Stimulated activated CD8-positive, alpha-beta memory T cell treated with anti-CD3 and anti-CD28 coated beads, Interleukin-12 subunit alpha, Interleukin-12 subunit beta, amount 100 ng/mL, for 1 hour (primary cell): ENCODE measurements at regions not wholly inside any gene's neighbourhood (a gene's known extent, or its start where the extent isn't known, plus 50 kb on each side); places are given as distances from the start of the nearest gene placed in this dataset.

Experiments used
- DNase-seq: peaks from one replicate; pipeline ENCODE4 v3.0.0-alpha.2; 2020; ENCODE audit warnings: low read depth

DNA sequence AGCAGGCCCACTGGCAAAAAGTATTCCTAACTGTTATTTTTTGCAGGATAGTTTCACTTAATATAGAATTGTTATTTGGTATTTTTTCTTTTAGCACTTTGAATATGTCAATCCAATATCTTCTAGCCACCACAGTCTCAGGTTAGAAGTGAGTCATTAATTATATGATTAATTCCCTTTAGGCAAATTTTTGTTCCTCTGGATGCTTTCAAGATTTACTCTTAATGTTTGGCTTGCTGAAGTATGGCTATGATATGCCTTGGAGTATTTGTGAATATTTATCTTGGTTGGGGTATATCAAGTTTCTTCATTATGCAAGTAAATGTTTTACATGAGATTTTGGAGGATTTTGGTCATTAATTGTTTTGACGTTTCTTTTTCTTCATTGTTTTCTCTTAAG is 152.1 kb upstream of the ALCAM start:
- no peak for DNase-seq

DNA sequence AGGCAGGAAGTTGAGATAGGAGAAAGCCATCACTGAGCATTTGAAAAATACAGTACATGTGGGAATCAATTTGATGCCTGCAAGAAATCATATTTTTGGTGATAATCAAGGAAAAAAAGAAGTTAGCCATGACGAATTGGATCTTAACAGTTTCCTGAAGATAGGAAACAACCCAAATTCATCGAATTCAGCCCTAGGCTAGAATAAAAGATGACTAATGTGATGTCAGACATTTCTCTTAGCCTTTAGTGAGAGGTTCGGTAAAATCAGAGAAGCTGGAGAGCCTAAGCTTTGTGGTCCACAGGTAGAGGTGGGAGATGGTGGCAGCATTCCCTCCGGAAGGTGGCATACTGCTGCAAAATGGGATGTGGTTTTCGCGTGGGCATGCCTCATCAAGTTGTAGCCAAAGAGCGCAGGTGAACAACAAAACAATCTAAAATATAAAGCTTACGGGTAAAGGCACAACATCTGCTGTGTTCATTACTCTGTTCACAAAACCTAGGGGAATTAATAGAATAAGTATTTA is 144.1 kb upstream of the ALCAM start:
- DNase-seq, result no peak

DNA sequence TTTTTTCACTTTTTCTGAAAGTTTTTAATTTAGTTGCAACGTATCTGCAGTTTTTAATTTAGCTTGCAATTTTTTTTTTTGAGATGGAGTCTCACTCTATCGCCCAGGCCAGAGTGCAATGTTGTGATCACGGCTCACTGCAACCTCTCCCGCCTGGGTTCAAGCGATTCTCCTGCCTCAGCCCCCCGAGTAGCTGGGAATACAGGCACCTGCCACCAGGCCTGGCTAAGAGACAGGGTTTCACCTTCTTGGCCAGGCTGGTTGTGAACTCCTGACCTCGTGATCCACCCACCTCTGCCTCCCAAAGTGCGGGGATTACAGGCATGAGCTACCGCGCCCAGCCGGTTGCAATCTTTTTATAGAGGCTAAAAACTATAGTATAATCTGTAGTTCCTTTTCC is 142.9 kb upstream of the ALCAM start:
- DNase-seq, result no peak

DNA sequence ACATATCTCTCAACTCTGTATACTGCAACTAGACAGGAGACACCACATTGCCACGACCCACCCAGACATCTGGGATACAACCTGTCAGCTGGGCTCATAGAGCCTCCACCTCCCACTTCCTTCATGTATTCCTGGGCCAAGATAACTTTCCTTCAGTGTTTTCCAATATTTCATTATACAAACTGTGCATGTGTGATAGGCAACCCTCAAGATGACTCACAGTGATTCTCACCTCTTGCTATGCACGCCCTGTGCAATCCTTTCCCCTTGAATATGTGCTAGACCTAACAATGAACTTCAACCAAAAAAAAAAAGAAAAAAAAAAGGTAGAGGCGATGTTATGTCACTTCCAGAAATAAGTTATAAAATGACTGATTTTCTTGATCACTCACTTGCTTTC is 138.0 kb upstream of the ALCAM start:
- DNase-seq, result no peak

DNA sequence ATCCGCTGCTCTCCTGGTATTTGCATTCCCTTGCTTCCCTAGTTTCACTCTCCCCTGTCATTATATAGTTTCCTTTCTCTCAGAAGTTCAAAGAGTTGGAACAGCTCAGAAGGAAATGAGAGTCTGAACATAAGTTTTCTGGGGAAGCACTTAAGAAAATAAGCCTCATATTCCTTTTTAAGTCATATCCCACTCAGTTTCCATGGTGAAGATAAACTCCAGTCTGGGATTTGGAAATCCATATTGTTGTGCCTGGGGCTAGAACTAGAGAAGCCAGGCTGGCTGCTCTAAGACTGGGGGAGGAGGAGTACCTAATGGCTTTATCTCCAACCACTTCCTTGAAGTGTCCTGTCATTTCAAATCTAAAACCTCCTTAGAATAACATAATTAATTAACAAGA is 134.2 kb upstream of the ALCAM start:
- DNase-seq, result no peak

DNA sequence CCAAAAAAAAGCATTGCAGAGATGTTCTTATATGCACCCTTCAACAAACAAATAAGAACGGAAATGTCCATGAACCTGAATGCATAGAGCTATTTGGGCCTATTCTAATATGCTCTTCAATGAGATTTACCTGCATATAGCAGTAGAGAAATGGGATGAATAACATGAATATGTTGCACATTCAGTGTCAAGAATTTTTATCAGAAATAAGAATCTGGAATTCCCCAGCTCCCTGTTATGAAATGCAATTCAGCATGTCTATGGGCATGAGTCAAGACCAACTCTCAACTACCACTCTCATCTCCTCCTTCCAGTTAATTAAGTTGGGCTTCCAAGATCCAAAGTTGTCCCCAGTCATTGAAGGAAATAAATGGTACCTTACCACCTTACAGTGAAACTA is 133.7 kb upstream of the ALCAM start:
- no peak for DNase-seq

DNA sequence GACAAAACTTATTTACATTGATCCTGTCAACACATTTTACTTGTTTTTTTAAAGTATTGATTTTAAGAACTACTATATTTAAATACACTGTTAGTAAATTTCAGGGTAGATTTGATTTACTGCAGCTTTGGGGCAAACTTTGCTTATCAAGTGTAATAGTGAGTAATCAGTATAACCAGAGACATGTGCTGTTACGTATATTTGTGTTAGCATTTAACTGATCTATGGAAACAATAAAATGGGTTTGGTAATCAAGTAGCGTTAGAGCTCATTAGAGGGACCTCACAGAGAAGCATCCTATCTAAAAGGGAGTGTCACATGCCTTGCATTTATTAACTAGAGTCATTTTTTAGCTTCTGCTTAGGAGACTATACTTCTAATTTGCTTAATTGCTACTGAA is 131.5 kb upstream of the ALCAM start:
- no peak for DNase-seq

DNA sequence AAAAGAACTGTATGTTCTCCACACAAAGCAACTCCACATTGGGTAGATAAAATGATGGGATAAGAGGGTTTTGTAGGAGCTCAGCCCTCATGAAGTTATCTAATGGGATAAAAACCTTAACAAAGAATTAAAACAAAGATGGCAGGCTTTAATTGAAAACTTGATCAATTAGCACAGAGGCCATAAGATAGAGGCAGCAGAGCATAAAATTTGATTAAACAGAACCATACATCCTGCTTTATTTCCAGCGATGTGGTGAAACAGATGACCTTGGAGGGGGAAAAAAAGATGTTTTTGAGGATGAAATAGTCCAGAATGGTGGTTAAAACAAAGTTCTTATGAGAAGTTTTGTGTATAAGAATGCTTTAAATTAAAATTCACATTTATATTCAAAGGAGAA is 130.9 kb upstream of the ALCAM start:
- DNase-seq, result no peak

DNA sequence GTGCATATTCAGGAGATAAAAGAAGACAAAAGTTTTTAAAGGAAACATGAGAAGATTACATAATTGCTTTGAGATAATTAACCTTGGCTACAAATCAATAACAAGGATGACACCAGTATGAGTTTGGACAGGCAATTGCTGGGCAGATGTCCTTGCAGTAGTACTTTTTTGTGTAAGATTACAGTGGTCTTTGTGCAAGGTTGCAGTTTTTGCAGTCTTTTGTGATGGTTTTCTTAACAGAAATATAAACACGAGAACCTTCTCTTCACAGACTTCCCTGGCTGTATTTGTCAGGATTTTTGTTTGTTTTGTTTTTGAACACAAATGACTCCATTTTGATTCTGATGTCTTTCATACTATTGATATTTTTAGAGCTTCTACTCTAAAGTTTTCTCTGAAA is 128.3 kb upstream of the ALCAM start:
- no peak for DNase-seq

DNA sequence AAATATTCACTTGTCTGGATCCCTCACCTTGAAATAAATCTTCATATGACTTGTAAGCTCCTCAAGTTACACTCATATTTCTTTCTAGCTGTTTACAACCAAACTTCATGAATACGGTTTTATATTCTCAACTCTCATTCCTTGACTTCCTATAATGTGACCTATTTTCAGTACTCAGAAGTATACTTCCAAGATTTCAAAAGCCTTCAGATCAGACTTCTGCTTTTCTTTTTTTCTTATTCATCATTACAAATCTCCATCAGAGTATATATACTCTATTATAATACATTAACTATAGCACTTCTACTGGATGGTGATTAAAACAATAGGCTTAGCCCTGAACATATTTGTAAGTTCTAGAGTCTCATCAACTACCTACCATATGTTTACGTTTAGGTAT is 123.6 kb upstream of the ALCAM start:
- no peak for DNase-seq

DNA sequence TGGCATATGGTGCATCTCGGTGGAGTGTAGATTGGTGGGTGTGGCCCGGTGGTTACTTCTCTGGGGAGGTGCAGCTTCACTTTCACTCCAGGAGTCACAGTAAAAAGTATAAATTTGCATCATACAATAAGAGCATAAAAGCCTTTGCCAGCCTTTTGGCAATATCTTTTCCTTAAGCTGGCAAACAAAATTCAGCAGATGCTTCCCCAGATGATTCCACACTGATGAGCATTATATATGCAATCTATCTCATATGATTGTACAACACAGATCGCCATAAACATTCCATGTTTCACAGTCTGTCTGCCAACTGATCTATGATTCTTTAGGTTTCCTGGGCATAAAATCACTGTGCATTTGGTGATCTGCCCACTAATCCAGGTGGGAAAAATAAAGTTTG is 120.2 kb upstream of the ALCAM start:
- DNase-seq, result no peak

DNA sequence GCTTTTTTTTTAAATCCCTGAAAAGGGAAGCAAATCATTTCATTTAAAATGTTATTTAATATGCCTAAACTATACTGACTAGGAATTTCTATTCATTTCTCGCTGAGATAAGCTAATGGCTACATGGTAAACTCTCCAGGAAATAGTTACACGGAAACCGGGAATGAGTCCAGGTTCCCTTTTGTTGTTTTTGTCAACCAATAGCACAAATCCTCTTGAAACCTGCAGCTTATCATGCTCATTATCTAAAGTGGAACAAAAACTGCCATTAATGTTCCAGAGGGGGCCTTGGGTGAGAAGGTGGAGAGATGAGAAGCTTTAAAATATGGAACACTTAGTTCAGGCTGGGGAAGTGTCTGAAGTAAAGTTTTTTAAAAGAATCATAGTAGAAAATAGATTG is 113.5 kb upstream of the ALCAM start:
- no peak for DNase-seq

DNA sequence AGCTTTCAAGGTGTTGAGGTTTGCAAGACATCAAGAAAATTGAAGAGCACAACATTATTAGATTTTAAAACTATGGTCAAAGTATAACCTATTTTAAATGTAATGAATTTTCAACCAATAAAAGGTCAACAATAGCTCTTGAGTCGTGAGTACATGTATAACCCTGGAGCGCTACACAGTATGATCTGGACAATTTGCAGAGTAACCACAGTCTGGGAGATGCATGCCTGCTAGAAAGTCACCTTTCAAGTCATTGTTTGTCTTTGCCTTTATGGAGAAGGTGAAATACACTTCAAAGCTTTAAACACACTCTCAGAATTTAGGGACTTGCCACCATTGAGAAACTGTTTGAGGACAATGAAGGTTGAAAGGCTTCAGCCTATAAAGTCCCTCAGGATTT is 112.6 kb upstream of the ALCAM start:
- no peak for DNase-seq

DNA sequence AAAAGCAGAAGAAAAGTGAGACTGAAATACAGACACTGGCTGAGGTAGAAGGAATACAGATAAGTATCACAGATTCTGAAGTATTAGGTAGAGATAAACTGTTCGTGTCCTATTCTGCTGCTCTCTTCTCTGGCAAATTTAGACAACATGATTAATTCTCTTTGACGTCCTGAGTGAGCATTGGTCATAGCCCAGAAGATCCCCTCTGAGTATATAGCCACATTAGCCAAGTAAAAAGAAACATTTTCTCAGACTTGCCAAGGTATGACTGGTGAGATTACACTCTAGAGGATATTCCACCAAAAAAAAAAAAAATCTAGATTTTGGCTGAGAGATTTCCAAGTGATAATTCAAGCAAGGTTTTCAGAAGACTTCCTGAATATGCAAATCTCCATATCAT is 111.4 kb upstream of the ALCAM start:
- no peak for DNase-seq

DNA sequence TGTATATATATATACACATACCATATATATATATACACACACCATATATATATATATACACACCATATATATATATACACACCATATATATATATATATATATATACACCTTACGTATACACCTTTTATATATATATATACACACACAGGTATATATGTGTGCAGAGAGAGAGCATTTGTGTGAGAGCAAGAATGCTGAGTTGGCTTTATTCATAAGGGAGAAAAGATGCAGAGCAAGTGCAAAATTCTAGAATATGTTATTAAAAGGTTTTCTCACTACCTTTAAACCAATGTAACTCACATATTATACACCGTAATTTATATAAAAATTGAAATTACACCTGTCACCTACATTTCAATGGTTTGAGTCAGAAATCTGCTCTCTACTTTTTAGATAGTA is 107.2 kb upstream of the ALCAM start:
- DNase-seq, result no peak

DNA sequence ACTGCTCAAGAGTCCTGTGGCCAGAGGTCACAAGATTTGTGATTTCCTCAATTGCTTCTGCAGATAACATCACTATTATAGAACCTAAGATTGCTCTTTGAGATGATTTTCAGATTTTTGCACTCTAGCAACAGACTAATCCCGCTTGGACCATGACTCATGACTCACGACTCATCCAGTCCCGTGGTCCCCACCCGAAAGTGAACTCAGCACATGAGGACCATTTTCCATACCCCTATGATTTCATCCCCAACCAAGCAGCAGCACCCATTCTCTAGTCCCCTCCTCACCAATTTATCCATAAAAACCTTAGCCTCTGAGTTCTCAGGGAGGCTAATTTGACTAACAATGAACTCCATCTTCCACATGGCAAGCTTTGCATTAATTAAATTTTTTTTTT is 106.3 kb upstream of the ALCAM start:
- no peak for DNase-seq

DNA sequence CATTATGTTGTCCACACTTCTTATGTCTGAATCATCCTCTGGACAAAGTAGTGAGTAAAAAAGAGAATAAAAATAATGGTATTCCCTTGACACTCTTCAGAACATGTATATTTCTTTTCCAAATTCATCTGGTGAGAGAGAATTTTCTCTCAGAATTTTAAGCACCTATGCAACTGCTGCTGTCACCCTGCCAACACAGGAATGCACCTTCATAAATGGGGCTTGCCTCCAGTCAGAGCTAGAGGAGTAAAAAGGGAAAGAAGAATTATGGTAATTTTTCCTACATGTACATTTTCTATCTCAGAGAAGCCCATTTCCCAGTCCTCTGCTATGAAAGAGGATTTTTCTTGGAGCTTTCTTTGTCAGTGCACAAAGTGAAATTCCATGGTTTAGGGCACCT is 92.2 kb upstream of the ALCAM start:
- DNase-seq, result no peak

DNA sequence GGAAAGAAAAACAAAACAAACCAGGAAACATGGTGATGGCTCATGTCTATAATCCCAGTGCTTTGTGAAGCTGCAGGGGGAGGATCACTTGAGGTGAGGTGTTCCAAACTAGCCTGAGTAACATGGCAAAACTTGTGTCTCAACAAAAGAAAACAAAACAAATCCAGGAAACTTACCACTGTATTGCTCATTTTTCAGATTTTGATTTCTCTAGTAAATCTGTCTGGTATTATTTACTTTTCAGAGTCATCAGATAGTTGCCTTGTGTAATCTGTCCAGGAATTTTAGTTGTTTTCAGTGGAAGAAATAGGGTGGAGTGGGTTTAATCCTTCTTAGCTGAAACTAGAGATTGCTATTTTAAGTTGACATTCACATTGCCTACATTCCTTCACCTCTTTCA is 91.8 kb upstream of the ALCAM start:
- DNase-seq, result no peak

DNA sequence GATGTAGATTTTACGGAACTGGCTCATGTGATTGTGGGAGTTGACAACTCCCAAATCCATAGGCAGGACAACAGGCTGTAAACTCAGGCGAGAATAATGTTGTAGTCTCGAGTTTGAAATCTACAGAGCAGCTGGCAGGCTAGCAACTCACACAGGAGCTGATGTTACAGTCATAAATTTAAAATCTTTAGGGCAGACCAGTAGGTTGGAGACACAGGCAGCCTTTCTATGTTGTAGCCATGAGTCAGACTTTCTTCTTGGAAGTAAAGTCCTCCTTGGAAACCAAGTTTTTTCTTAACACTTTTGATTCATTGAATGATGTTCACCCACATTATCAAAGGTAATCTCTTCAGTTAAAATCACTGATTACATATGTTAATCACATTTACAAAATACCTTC is 89.1 kb upstream of the ALCAM start:
- no peak for DNase-seq

DNA sequence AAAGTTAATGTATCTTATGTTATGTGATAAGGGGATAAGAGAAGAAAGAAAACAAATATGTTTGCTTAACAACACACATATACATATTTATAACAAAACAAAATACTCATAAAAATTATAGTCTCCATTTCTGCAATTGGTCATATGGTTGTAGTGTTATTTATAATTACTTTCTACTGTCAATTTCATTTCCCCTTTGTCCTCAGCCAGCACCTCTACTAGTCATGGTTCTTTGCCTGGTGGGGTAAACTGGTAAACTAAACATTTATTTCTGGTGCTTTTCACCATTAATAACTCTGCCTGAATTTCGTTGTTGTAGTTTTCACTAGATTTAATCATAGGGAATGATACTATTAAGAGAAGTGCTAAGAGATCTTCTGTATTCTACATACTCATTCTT is 88.0 kb upstream of the ALCAM start:
- no peak for DNase-seq

DNA sequence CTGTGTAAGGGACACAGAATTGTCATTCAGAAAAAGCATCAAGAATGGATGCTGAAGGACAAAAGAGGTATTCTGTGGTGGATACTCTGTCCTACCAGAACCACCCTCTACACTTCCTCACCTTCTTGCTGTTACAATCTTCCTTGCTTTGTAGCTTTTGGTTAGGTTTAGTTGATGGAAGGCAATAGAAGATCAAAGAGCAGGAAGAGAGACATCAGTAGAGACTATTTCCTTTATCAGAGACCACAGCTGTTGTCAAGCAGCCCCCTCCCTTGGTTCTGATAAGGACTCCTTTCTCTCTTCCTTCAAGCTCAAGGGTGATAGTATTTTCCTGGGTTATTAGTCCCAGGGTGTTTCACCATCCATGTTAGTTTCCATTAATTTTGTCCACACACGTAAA is 84.7 kb upstream of the ALCAM start:
- DNase-seq, result no peak

DNA sequence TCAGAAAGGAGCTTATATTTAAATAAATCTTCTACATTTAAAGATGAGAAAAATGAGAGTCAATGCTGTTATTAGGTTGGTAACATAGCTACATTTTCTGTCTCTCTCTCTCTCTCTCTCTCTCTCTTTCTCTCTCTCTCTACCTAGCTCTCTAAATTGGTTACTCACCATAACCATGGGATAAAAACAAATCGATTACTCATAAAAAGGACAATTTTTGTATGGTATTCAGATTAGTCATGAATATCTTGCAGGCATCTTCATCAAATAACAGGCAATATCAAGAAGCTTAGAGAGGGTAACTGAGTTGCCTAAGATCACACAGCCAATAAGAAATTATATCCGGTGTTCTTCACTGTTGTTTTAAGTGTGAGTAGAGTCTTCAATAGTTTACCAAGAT is 81.8 kb upstream of the ALCAM start:
- no peak for DNase-seq

DNA sequence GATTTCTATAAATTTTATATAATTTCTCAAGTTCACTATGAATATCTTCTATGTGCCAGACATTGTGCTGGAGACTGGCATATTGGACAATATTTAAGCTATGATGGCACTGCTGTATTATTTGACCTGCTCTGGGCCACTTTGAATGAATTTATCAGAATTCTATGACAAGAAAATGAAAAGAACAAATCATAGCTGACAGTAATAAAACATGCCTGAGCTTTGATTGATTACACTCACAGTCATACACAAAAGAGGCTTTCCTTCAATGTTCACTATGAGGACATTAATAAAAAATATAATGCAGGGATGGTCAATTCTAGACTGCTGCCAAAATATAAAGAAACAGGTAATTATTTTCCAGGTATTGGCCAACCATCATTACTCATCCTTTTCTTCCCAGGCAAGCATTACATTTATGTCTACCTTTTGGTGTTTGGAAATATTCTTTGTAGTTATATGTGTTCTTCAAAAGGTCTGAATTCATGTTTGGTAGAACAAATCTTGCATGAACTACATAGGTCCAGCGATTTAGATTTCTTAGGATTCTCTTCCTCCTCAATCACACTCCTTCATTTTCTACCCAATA is 81.0 kb upstream of the ALCAM start:
- DNase-seq, result no peak

DNA sequence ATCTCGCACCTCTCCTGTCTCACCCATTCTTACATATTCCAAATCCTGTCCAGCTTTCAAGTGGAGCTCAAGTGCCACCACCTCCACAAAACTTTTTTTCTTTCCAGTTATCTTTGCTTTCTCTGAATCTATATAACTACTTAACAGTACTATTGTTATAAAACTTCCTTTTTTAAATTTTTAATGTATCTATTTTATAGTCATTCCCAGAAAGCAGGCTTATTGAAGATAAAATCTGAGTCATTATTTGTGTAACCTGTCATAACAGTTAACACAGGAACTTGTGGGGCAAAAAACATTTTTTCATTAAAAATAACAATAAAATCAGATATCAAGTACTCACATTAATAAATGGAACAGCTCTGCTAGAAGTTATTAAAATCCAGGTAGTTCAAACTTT is 73.3 kb upstream of the ALCAM start:
- DNase-seq, result no peak
